ENCODE measurements at regions not wholly inside any gene's neighbourhood (a gene's known extent, or its start where the extent isn't known, plus 50 kb on each side); places are given as distances from the start of the nearest gene placed in this dataset.

DNA sequence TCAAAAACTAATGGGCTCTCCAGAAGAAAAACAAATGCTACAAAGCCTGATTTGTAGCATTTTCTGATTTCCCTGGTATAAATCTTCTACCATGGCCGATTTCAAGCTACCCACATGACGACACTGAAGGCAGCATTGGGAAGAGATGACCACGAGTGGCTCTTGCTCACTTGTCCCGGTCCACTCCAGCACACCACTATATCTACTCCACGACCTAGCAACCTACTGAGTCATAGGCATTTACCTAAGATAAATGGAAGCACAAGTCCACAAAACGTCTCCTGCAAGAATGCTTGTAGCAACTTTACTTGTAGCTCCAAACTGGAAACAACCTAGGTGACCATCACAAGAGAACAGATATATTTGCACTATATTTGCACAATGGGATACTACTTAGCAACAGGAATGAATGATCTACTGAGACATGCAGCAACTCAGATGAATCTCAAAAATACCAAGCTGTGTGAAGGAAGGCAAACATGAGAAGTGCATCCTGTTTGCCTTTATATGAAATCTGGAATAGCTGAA, 60.8 kb upstream of the HES1 start:
- no peak for DNase-seq

DNA sequence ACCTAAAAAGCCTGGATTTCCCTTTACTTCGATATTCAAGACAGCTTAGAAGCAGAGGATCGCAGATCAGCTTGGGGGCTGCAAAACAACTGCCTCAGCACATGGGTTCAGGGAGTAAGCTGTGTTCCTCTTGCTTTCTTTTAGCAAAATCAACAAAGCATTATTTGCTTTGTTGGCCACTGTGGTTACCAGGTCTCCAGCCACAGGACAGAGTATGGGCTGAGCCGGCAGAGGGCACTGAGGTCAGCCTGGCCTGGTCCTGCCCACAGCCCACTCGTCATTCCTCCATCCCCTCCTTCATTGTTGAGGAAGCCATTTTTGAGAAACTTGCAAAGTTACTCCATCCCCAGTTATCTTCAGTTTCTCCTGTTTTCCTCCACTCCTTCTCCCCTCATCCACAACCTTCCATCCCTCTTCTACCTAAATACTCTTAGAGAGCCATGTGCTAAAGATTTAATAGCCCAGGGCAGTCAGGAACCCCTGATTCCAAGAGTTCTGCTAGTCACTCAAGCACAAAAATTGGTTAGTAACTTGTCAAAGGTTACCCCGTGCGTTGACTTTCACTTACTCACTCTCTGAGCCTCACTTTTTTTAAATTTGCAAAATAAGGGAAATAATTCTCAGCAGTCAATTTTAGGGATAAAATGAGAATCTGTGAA, 60.0 kb upstream of the HES1 start:
- no peak for DNase-seq

DNA sequence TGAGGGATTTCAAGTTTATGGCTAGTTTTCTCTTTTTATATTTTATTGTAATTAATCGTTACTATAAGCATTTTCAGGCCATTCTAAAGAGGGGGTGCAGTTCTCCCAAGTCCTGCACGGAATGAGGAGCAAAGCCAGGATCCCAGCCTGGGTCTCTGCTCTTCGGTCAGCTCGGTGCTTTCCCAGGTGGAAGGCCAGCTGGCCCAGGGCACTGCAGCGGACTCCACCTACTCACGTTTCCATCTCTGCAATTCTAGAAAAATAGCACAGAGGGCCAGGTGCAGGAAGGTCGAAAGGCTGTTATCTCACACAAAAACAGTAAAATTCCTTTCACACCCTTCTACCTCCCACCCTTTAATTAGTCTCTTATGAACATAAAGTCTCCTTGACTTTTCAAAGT, 59.5 kb upstream of the HES1 start:
- no peak for DNase-seq

DNA sequence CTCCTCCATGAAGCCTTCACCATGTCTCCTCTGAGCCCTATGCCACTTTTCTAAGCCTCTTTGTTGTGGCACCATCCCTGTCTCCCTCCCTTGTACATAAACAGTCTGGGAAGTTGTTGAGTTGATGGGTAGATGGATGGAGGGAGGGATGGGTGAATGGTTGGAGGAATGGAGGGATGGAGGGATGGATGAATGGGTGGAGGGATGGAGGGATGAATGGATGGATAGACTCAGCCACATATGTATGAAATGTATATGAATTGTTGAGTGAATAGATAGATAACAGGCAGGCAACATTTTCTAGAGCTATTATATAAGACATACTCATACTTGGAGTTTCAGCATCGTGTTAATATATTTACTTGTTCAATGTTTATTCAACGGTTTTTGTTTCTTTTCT, 58.3 kb upstream of the HES1 start:
- no peak for DNase-seq

DNA sequence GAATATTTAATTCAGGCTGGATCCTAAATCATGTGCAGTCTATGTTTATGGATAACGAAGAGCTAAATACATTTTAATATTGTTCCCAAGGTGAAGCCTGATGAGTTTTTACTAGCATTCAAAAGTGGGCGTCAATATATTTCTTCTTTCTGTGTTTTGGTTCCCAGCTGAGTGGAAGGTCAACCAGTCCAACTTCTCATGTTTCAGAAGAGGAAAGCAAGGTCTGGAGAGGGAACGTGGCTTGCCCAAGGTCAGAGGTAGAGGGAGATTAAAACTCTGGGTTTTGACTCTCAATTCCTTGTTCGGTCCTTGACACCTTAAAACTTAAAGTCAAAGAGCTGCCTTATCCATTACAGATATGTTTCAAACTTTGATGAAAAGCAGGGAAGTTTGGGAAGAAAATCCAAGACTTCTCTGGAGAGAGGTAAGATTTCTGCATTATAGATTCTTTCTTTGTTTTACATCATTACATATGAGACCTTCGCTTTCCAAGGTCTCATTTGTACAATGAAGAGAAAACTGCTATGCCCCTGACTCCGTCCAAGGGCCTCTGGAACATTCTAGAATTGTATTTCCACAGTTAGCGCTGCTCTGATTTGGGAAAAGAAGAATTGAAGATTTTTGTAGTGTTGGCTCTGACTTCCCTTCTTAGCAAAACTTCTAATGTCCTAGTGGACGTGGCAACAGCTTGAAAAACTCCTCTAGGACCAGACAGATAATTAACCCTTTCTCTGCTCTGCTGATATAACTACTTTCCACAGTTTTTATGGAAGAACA, 57.7 kb upstream of the HES1 start:
- DNase-seq = no peak

DNA sequence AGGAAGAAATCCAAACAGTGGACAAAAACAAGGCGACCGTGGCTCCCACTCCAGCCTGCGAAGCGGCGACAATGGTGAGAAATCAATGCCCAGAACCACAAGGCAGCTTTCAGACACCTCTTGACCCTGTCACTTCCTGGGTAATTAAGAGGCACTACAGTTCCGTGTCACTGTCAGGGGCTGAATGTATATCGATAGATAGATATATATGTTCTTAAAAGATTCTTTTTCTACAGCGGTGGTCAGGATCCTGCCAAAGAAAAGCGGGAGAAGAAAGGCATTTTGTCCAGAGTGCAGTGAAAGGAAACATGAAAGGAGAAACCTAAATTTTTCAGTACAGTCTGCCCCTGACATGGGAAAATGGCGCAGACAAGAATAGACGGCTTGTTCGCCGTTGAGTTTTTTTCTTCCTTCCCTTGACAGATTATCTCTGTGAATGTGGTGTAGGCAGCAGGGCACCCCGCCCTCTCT, 56.2 kb upstream of the HES1 start:
- no peak for DNase-seq

DNA sequence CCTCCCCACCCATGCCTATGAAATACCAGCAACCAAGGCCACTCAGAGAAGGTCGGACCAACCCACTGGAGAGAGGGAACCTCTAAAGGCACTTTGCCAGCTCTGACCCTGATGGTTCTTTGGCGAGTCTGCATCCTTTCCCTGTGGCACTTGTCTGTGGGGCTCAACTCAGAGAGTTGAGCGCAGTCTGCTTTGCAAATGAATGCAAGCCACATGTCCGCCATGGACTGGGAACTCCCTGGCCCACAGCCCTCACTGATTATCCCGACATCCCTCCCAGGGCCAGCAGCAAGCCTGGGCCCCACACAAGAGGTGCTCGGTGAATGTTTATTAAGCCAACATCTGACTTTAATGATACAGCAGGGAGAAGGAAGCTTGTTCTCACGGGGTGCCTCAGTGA, 55.5 kb upstream of the HES1 start:
- no peak for DNase-seq

DNA sequence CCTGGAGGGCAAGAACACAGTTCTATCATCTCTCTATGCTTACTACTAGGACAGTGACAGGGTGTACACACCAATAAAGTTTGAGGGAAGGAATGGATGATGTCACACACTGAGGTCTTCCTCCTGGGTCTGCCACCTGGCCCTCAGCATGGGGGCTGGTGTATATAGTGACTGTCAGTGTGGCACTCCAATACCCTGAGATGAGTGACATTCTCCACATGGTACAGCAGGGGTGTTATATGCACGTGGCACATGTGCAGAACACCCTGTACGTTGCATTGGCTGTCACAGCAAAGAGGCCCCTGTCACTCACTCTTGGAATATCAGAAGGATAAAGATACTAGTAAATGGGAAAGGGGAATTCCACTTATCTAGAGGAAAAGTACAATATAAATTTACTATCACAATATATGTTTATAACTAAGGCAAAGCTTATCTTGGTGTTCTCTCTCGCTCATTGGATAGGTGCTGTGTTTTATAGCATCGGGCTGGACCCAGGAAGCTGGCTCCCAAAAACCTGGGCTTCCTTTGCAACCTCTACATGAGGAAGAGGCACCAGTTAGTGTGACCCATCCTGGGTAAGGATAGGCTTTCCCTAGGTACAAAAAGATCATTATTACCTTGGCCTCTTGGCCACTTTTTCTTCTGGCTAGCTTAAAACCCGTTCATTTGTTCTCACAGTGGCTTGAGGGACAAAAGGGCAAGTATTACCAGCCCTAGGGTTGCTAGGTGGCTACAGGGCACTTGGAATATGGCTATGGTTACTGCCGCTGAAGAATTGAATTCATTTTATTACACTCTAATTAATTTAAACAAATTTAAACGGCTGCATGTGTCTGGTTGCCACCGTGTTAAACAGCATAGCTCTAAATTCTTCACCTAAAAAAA, 54.8 kb upstream of the HES1 start:
- no peak for DNase-seq

DNA sequence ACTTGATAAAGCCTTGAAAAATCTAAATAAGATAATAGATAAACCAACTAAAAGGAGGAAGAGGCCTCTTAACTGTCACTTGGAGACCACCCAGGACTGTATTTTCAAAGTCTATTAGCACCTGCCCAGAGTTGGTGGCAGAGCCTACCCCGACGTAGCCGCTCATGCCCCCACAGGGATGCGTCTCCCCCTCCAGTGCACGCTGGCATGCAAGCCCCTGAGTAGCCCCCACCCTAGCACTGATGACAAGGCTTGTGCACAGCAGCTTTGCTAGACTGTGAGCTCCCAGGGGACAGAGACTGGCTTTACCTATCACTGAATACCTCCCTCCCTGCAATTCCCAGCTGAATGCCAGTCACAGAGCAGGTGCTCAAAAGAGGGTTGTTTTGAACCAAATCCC, 54.1 kb upstream of the HES1 start:
- no peak for DNase-seq

DNA sequence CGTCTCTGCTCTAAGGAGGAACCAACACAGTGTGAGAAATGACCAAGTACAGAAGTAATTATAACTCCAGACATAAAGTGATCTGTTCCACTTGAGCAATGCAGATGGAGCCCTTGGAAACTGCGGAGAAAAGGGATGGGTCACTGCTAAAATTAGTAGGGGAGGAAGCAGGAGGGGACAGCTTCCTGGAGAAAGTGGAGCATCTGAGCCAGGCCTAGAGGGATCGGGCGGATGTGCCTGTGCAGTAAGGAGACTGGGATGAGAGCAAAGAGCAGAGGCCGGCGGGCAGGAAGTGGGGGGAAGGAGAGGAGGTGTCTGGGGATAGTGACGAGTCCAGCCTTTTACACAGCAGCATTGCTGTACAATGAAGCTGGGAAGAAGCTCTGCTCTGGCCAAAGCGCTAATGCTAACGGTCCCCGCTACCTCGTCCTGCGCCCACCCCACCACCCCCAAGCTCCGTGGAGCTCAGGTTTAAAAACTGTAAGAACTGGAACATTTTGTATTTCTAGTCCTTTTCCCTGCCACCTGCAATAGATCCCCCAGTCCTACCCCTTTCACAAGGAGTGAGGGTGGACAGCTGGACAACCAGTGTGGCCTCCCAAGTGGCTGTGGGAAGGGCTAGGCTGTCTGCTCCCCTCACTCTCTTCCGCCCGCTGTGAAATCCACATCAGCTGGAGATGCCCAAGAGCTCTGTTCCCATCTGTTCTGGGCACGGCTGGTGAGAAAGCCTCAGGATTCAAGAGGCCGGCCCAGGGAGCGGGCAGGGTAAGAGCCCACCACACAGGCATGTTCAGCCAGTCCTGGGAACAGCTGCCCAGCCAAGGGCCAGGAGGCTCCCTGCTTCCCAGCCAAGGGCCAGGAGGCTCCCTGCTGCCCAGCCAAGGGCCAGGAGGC, 53.0 kb upstream of the HES1 start:
- DNase-seq = no peak

DNA sequence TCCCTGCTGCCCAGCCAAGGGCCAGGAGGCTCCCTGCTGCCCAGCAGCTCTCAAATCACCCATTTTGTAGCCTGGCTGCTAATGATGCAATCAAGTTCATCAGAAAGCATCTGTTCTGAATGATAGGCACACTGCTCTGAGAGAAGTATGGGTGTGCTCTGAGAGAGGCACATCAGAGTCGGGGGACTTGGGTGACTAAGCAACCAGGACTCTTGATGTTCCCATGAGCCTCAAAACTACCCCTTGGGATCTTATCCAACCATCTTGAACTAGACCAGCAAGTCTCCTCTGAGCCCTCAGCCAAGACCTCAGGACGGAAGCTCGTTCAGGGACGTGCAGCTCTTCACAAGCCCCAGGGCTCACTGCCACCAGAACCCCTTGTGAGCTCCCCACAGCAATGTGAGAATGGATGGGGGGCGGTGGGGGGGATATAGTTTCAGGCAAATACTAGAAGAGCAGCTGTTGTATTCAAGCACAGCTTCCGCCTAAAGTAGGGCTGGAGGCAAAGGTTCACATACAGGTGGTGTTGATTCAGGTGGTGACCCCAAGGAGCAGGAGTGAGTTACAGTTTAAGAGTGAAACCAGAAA, 52.2 kb upstream of the HES1 start:
- DNase-seq = no peak

DNA sequence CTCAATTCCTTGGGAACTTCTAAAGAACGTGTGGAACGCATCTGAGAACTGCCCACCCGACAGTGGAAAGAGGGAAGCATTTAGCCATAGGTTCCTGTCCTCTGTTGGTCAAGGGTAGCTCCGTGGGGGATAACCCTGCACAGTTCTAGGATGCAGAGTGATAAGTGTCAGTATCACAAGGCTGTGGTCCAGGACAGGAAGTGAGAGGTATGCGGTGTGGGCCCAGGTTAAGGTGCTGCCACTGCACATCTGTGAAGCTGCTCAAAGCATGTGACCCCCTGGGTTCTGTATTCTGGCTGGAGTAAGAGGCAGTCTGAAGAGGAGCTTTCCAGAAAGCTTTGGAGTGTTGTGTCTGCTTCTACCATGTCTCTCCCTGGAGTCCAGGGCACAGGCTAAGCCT, 51.7 kb upstream of the HES1 start:
- no peak for DNase-seq
